ENCODE measurements at regions not wholly inside any gene's neighbourhood (a gene's known extent, or its start where the extent isn't known, plus 50 kb on each side); places are given as distances from the start of the nearest gene placed in this dataset.

- 75 to 78% methylated on average over 2 of the region's 2 CpGs for WGBS, 2 donors
- DNase-seq = no peak
- Histone ChIP-seq H3K4me3 (no peak overlapping the region), H3K36me3 (no peaks in the 10 kb centered on the region), H3K27ac (no peak overlapping the region), H3K9me3 (no peaks in the 10 kb centered on the region), H3K4me1 (no peaks in the 10 kb centered on the region), H3K27me3 (no peaks in the 10 kb centered on the region)
- intact Hi-C loops (cut with DNase I) = no loop called here
- TF ChIP-seq POLR2A (IDR thresholded peaks at IDR 0.05) (no peak), CTCF (IDR thresholded peaks at IDR 0.05) (no peak), POLR2AphosphoS5 (IDR thresholded peaks at IDR 0.05) (no peak), EP300 (IDR thresholded peaks at IDR 0.05) (no peak)
Measured at GRCh38 chr1:199356561-199356960, 670.9 kb upstream of the NR5A2 start.

DNA sequence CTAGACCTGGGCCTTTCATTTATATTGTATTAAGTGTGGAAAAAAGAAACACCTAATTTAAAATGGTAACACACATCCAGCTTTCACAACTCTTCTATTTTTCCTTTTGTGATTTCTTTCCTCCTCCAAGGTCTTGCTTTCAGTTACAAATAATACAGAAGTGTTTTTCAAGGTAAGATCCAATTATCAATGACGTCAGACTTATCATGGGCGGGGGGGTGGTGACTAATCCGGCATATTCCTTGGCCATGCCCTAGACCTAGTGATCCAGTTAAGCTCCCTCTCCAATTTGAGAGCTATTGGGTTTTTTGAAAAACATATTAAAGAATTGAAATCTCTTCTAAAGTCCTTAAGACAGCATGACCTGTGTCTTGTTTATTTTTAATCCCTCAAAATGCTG, 669.9 kb upstream of the NR5A2 start:
- no peaks in the 10 kb centered on the region for H3K4me1 ChIP-seq
- no peak overlapping the region for H3K27ac ChIP-seq
- no peak for DNase-seq
- TF ChIP-seq CTCF (IDR thresholded peaks at IDR 0.05) (no peak), POLR2A (IDR thresholded peaks at IDR 0.05) (no peak)
- intact Hi-C loops (cut with DNase I) = no loop called here
- WGBS, 2 donors = 77 to 93% methylated on average over 3 of the region's 3 CpGs
- no peaks in the 10 kb centered on the region for H3K9me3 ChIP-seq
- no peaks in the 10 kb centered on the region for H3K36me3 ChIP-seq
- no peaks in the 10 kb centered on the region for H3K27me3 ChIP-seq
- no peak overlapping the region for H3K4me3 ChIP-seq

GRCh38 chr1:199362996-199363395, 664.5 kb upstream of the NR5A2 start:
- H3K4me1 ChIP-seq = no peaks in the 10 kb centered on the region
- WGBS, 2 donors = 91 to 92% methylated on average over 1 of the region's 1 CpG
- no peak for DNase-seq
- intact Hi-C loops (cut with DNase I) = no loop called here
- no peak overlapping the region for H3K4me3 ChIP-seq
- TF ChIP-seq POLR2AphosphoS5 (IDR thresholded peaks at IDR 0.05) (no peak), CTCF (IDR thresholded peaks at IDR 0.05) (no peak), POLR2A (IDR thresholded peaks at IDR 0.05) (no peak), EP300 (IDR thresholded peaks at IDR 0.05) (no peak)
- H3K9me3 ChIP-seq = no peaks in the 10 kb centered on the region
- H3K27ac ChIP-seq = no peak overlapping the region
- H3K27me3 ChIP-seq = no peaks in the 10 kb centered on the region
- H3K36me3 ChIP-seq = no peaks in the 10 kb centered on the region

- Histone ChIP-seq H3K4me3 (no peak overlapping the region), H3K9me3 (no peaks in the 10 kb centered on the region), H3K27me3 (no peaks in the 10 kb centered on the region), H3K36me3 (no peaks in the 10 kb centered on the region), H3K4me1 (no peaks in the 10 kb centered on the region), H3K27ac (no peak overlapping the region)
- TF ChIP-seq CTCF (IDR thresholded peaks at IDR 0.05) (no peak), POLR2A (IDR thresholded peaks at IDR 0.05) (no peak), EP300 (IDR thresholded peaks at IDR 0.05) (no peak), POLR2AphosphoS5 (IDR thresholded peaks at IDR 0.05) (no peak)
- no peak for DNase-seq
- intact Hi-C loops (cut with DNase I) = no loop called here
- 52 to 54% methylated on average over 2 of the region's 2 CpGs for WGBS, 2 donors
Measured at GRCh38 chr1:199373139-199373538, 654.4 kb upstream of the NR5A2 start.

DNA sequence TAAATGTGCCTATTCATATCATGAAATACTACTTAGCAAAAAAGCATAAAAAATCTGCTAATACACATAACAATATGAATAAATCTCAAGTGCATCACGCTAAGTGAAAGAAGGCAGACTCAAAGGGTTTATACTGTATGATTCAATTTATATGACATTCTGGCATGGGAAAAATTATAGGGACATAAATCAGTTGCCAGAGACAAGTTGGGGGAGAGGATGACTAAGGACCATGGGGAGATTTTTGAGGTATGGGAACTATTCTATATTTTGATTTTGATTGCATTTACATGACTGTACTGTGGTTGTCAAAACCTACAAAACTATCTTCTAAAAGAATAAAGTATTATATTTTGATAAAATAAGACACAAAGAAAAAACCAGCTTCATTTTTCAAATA, 650.3 kb upstream of the NR5A2 start:
- 89 to 91% methylated on average over 1 of the region's 1 CpG for WGBS, 2 donors
- H3K27me3 ChIP-seq = no peaks in the 10 kb centered on the region
- H3K9me3 ChIP-seq = no peaks in the 10 kb centered on the region
- H3K27ac ChIP-seq = no peak overlapping the region
- H3K36me3 ChIP-seq = no peaks in the 10 kb centered on the region
- intact Hi-C loops (cut with DNase I) = no loop called here
- H3K4me3 ChIP-seq = no peak overlapping the region
- no peaks in the 10 kb centered on the region for H3K4me1 ChIP-seq
- DNase-seq = no peak
- no peak for TF ChIP-seq POLR2AphosphoS5 (IDR thresholded peaks at IDR 0.05)
- TF ChIP-seq POLR2A (IDR thresholded peaks at IDR 0.05) = no peak
- TF ChIP-seq EP300 (IDR thresholded peaks at IDR 0.05) = no peak

Data from sigmoid colon (tissue), 6 donors.